HG02610 (cell line): ENCODE measurements at regions not wholly inside any gene's neighbourhood (a gene's known extent, or its start where the extent isn't known, plus 50 kb on each side); places are given as distances from the start of the nearest gene placed in this dataset.

Experiments
- ATAC-seq: cut with Tn5 transposase; IDR thresholded peaks from one replicate; pipeline ENCODE4 v1.9.1; 2021; ENCODE audit warnings: mild to moderate bottlenecking, moderate library complexity; ENCODE audit not compliant: unreplicated experiment

- ATAC-seq = no peak
Measured at GRCh38 chr3:170753421-170754310, 116.3 kb downstream of the RPL22L1 start.

GRCh38 chr3:170752571-170753155, 117.3 kb downstream of the RPL22L1 start:
- ATAC-seq = no peak

GRCh38 chr3:170751899-170752293, 118.1 kb downstream of the RPL22L1 start:
- no peak for ATAC-seq

GRCh38 chr3:170751083-170751898, 118.7 kb downstream of the RPL22L1 start:
- ATAC-seq = no peak

- ATAC-seq = no peak
Measured at GRCh38 chr3:170750478-170750830, 119.5 kb downstream of the RPL22L1 start.

- ATAC-seq = no peak
Measured at GRCh38 chr3:170749765-170750477, 120.1 kb downstream of the RPL22L1 start.

- no peak for ATAC-seq
Measured at GRCh38 chr3:170749185-170749584, 120.8 kb downstream of the RPL22L1 start.

- no peak for ATAC-seq
Measured at GRCh38 chr3:170746175-170746942, 123.6 kb downstream of the RPL22L1 start.

- no peak for ATAC-seq
Measured at GRCh38 chr3:170745211-170745718, 124.7 kb downstream of the RPL22L1 start.

- ATAC-seq = no peak
Measured at GRCh38 chr3:170741756-170742529, 128.1 kb downstream of the RPL22L1 start.

- ATAC-seq = no peak
Measured at GRCh38 chr3:170740726-170741591, 129.0 kb downstream of the RPL22L1 start.

GRCh38 chr3:170740285-170740684, 129.7 kb downstream of the RPL22L1 start:
- ATAC-seq = no peak

GRCh38 chr3:170739410-170739809, 130.6 kb downstream of the RPL22L1 start:
- ATAC-seq = no peak

GRCh38 chr3:170738766-170739165, 131.2 kb downstream of the RPL22L1 start:
- no peak for ATAC-seq

GRCh38 chr3:170737498-170738162, 132.4 kb downstream of the RPL22L1 start:
- ATAC-seq = no peak

GRCh38 chr3:170735821-170736220, 134.2 kb downstream of the RPL22L1 start:
- ATAC-seq = no peak

- no peak for ATAC-seq
Measured at GRCh38 chr3:170734735-170735065, 135.3 kb downstream of the RPL22L1 start.
